GM12891 (cell line): ENCODE measurements at regions not wholly inside any gene's neighbourhood (a gene's known extent, or its start where the extent isn't known, plus 50 kb on each side); places are given as distances from the start of the nearest gene placed in this dataset.

ENCODE experiments used
- POLR2A ChIP-seq: IDR thresholded peaks from 2 replicates; pipeline ENCODE4 v1.6.1; 2011; ENCODE audit warnings: low read depth, low read length, control low read depth
- POLR2AphosphoS5 ChIP-seq: IDR thresholded peaks from 2 replicates; pipeline ENCODE4 v1.6.1; 2011; ENCODE audit warnings: low read depth, low read length, control low read depth
- POU2F2 ChIP-seq: IDR thresholded peaks from 2 replicates; pipeline ENCODE4 v1.6.1; 2011; ENCODE audit warnings: low read depth, mild to moderate bottlenecking, control low read depth, low read length, moderate library complexity
- TAF1 ChIP-seq: IDR thresholded peaks from 2 replicates; pipeline ENCODE4 v1.6.1; 2011; ENCODE audit warnings: low read depth, low read length, control low read depth

DNA sequence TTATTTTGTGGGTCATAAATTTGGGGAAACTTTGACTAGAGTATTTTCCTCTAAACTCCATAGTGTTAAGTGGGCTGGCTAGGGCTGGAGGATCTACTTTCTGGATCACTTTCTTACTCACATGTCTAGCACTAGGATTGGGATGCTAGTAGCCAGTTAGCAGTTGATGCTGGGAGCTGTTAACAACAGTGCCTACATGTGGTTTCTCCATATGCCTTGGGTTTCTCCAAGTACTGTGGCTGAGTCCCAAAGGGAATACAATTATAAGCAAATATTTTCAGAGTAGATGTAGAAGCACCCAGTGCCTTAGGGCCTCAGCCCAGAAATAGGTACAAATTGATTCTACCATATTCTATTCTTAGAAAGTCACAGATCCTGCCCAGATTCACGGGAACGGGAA, 1614.9 kb downstream of the ARAP2 start:
- TF ChIP-seq POU2F2 (no peak), POLR2AphosphoS5 (no peak), POLR2A (no peak), TAF1 (no peak)
